Progenitor cell of endocrine pancreas (in vitro differentiated cells): ENCODE measurements at regions not wholly inside any gene's neighbourhood (a gene's known extent, or its start where the extent isn't known, plus 50 kb on each side); places are given as distances from the start of the nearest gene placed in this dataset.

Experiments used
- DNase-seq: peaks from one replicate; pipeline ENCODE4 v3.0.0; 2021; ENCODE audit warnings: low spot score; ENCODE audit not compliant: unreplicated experiment
- H3K27ac Mint-ChIP-seq: 2 replicates; pipeline ENCODE4 v1.8.0; 2021; ENCODE audit warnings: mild to moderate bottlenecking, moderate library complexity, mixed read lengths
- H3K27me3 Mint-ChIP-seq: 2 replicates; pipeline ENCODE4 v1.8.0; 2021; ENCODE audit warnings: mixed read lengths
- H3K36me3 Mint-ChIP-seq: 2 replicates; pipeline ENCODE4 v1.8.0; 2022; ENCODE audit warnings: mixed read lengths; ENCODE audit not compliant: insufficient read depth
- H3K4me1 Mint-ChIP-seq: 2 replicates; pipeline ENCODE4 v1.8.0; 2021; ENCODE audit warnings: low read depth, mixed read lengths
- H3K4me3 Mint-ChIP-seq: 2 replicates; pipeline ENCODE4 v1.8.0; 2021; ENCODE audit warnings: low read depth, mild to moderate bottlenecking, moderate library complexity, mixed read lengths
- H3K9me3 Mint-ChIP-seq: 2 replicates; pipeline ENCODE4 v1.8.0; 2021; ENCODE audit warnings: low read depth, mixed read lengths
- CTCF ChIP-seq: fragments of 200-600 bp; sonication (generic); IDR thresholded peaks from one replicate; pipeline ENCODE4 v1.5.0; 2021; ENCODE audit warnings: antibody characterized with exemption, mild to moderate bottlenecking; ENCODE audit not compliant: unreplicated experiment

GRCh38 chr20:7346562-7346961, 579.1 kb downstream of the BMP2 start:
- Mint-ChIP-seq H3K9me3 (peaks cover 3% of the 10 kb centered on the region), H3K27ac (no peak overlapping the region), H3K4me3 (no peak overlapping the region), H3K36me3 (no peaks in the 10 kb centered on the region), H3K4me1 (no peaks in the 10 kb centered on the region), H3K27me3 (no peaks in the 10 kb centered on the region)
- no peak for DNase-seq
- TF ChIP-seq CTCF: no peak

DNA sequence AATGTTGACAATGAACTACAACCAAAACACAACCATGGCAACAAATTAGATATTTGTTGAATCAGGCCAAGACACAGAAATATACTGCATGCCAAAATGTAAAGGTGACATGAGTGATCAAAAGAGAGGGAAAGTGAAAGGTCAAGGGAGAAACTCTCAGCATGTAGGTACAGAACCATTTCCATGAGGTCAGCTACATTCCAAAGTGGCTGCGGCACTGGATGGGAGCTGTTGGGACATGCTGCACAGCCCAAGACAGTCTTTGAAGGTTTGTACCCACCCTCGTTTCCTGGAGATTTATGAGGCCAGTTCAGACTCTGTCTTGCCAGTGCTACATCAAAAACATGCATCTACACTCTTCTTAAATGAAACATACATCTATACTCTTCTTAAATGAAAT, 579.9 kb downstream of the BMP2 start:
- H3K4me3 Mint-ChIP-seq: no peak overlapping the region
- TF ChIP-seq CTCF: no peak

GRCh38 chr20:7348253-7348652, 580.8 kb downstream of the BMP2 start:
- no peaks in the 10 kb centered on the region for H3K27me3 Mint-ChIP-seq
- no peak overlapping the region for H3K4me3 Mint-ChIP-seq
- no peaks in the 10 kb centered on the region for H3K36me3 Mint-ChIP-seq
- H3K27ac Mint-ChIP-seq: no peak overlapping the region
- TF ChIP-seq CTCF: no peak
- peaks cover 3% of the 10 kb centered on the region for H3K9me3 Mint-ChIP-seq
- H3K4me1 Mint-ChIP-seq: no peaks in the 10 kb centered on the region
- DNase-seq: no peak

More for the DNA sequence above, 579.9 kb downstream of the BMP2 start:
- no peaks in the 10 kb centered on the region for H3K36me3 Mint-ChIP-seq
- H3K4me1 Mint-ChIP-seq: no peaks in the 10 kb centered on the region
- DNase-seq: no peak
- H3K27me3 Mint-ChIP-seq: no peaks in the 10 kb centered on the region
- peaks cover 3% of the 10 kb centered on the region for H3K9me3 Mint-ChIP-seq
- H3K27ac Mint-ChIP-seq: no peak overlapping the region

DNA sequence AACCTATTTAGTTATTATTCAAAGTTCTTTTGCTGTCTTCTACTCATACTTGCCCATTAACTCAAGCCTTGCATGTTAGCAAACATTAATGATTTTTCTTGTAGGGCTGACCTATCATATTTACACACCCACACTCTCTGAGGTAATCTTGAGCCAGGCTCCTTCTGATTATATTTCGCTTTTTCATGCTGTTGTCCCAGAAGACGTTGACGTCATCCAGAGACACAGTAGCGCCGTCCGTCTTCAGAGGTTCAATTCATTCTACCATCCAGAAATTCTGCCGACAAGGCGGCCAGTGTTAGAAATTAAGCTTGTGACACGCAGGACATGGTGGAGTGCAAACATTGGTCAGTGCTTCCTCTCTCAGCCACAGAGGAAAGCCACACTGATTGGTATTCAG, 584.7 kb downstream of the BMP2 start:
- H3K27ac Mint-ChIP-seq: no peak overlapping the region
- no peak for TF ChIP-seq CTCF
- H3K27me3 Mint-ChIP-seq: no peaks in the 10 kb centered on the region
- no peak for DNase-seq
- no peaks in the 10 kb centered on the region for H3K4me1 Mint-ChIP-seq
- H3K36me3 Mint-ChIP-seq: no peaks in the 10 kb centered on the region
- peaks cover 3% of the 10 kb centered on the region for H3K9me3 Mint-ChIP-seq
- H3K4me3 Mint-ChIP-seq: no peak overlapping the region

DNA sequence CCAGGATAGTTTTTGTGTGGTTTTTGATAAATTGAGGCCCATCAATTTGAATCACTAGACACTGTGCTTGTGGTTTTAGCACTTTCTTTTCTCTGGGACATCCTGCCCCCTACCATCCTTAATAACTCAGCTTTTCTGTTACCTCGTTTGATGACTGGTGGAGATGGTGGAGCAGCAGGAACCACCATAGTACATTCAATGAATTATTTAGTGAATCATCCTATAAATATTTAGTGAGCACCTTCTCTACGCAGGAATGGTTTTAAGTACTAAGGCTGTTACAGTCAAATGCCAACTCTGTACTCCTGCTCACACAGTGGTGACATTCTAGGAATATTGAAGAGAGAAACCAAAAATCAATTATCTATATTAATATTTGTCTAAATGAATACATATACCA, 585.2 kb downstream of the HAO1 start:
- no peak overlapping the region for H3K4me3 Mint-ChIP-seq

More for the DNA sequence above, 585.2 kb downstream of the HAO1 start:
- Mint-ChIP-seq H3K36me3 (no peaks in the 10 kb centered on the region), H3K27me3 (no peaks in the 10 kb centered on the region), H3K27ac (no peak overlapping the region), H3K9me3 (peaks cover 3% of the 10 kb centered on the region), H3K4me1 (peaks cover 7% of the 10 kb centered on the region)
- no peak for TF ChIP-seq CTCF
- DNase-seq: no peak
